Esophagus muscularis mucosa (tissue), 2 donors: ENCODE measurements at regions not wholly inside any gene's neighbourhood (a gene's known extent, or its start where the extent isn't known, plus 50 kb on each side); places are given as distances from the start of the nearest gene placed in this dataset.

Source experiments
- EP300 ChIP-seq: sonication (generic); formaldehyde crosslinking; IDR thresholded peaks from one replicate; pipeline ENCODE4 v1.6.1; 2017; ENCODE audit warnings: antibody characterized with exemption
- POLR2A ChIP-seq: fragments of 450-650 bp; IDR thresholded peaks from one replicate; pipeline ENCODE4 v1.6.1; 2017; ENCODE audit warnings: antibody characterized with exemption, moderate library complexity, mild to moderate bottlenecking, low read depth

DNA sequence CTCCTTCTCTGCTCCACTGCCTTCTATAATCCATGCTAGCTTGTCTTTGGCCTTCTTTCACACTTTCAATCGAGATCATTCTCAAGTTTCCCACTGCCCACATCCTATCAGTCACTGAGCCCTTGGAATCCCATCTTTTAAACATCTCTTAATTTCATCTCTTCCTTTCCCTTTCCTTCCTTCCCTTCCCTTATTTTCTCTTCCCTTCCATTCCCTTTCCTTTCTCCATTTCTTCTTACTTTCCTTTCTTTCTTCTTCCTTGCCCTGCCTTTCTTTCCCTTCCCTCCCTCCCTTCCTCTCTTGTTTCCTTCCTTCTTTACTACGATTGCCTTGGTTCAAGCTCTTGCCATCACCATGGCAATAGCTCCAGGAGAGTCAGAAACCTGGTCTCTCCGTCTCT lies 183.8 kb downstream of the EMP1 start:
- no peak for TF ChIP-seq EP300
- TF ChIP-seq POLR2A: no peak
